Stimulated activated CD4-positive, alpha-beta T cell treated with anti-CD3 and anti-CD28 coated beads, Interleukin-1b, Interleukin-23, amount 100 ng/mL, for 24 hours (primary cell): ENCODE measurements at regions not wholly inside any gene's neighbourhood (a gene's known extent, or its start where the extent isn't known, plus 50 kb on each side); places are given as distances from the start of the nearest gene placed in this dataset.
"Not testable (repeated sequence)": the region's sequence is repeated elsewhere in the genome, so short reads cannot be mapped to it uniquely, and the experiment has no call there.

Experiments
- DNase-seq, 4 experiments: peaks; one replicate each; pipeline ENCODE4 v3.0.0-alpha.2; 2020; ENCODE audit warnings: low read depth in 4 of 4, low spot score in 1 of 4

DNA sequence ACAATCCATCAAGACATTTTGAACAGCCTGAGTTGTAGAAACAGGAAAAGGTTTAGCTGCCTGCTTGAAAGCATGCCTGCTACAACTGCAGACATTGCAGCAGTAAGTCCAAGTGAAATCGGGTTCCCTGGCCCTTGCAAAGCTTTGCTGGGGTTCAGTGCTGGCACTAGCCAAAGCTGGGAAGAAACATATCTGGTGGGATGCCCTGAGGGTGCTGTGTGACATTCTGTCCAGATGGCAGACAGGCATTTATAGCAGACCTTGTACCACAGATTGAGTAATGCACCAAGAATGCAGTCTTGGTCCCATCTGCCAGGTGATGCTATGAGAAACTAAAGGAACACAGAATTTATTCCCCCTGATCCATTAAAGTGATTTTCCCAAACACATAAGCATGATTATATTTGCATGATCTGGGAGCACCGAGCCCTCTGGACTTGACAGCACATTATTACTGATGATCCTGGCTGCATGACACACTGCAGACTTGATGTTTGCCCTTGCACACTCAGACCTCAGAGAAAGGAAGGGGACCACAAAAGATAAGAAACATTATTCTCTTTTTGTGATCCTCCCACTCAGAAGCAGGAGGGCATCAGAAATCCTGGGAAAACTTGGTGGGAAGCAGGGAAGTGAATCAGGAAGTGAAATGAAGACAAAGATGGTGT, 223.7 kb upstream of the FAM78B start:
- no peak for DNase-seq

DNA sequence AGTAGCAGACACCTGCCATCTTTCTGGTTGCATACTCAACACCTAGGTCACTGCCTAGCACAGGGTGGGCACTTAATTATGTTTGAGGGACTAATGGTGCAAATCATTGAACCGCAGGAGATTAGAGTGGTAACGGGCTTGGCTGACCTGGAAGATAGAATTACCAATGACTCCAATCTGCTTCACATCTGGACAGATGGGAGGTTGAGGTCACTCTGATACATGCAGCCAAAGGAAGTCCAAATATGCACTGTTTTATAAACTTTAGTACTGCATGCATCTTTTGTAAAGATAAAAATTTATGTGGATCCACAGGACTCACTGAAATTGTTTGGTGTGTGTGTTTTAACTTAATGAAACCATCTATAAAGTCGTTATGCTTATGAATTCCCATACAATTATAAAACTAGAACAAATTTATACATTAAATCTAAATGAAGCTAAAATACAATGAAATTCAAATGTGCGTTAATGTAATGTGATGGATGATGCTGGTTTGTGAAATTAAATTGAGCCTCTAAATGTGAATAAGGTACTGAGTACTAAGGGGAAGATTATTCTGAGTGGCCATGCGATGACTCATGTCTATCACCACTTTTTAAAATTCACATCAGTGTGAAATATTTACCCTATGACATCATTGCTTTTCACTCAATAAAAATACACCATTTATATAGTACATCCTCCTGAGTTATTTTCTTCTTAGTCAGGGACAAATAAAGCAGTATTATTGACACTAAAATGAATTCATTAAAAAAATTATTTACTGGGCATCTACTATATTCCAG, 224.7 kb upstream of the FAM78B start:
- DNase-seq, result no peak

DNA sequence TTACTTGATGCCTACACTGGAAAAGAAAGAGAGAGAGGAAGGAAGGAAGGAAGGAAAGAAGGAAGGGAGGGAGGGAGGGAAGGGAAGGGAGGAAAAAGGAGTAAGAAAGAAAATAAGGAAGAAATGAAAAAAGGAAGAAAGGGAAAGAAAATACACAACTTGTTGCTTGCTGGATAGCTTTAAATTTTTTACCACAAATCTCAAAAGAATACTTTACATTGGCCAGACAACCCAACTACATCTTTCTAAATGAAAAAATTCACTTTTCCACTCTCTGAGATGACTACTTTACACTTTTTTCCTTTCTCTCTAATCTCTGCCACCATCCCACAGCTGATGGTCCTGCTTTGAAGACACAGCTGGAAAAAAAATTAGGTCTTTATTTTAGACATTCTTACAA, 228.9 kb upstream of the FAM78B start:
- DNase-seq, result no peak

DNA sequence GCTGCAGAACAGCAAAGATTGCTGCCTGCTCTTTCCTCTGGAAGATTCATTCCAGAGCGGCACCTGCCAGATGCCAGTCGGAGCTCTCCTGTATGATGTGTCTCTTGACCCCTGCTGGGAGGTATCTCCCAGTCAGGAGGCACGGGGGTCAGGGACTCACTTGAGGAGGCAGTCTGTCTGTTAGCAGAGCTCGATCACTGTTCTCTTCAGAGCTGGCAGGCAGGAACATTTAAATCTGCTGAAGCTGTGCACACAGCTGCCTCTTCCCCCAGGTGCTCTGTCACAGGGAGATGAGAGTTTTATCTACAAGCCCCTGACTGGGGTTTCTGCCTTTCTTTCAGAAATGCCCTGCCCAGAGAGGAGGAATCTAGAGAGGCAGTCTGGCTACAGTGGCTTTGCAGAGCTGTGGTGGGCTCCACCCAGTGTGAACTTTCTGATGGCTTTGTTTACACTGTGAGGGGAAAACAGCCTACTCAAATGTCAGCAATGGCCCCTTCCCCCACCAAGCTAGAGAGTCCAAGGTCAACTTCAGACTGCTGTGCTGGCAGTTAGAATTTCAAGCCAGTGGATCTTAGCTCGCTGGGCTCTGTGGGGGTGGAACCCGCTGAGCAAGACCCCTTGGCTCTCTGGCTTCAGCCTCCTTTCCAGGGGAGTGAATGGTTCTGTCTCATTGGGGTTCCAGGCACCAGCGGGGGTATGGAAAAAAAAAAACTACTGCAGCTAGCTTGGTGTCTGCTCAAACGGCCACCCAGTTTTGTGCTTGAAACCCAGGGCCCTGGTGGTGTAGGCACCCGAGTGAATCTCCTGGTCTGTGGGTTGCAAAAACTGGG, 242.7 kb upstream of the FAM78B start:
- not testable (repeated sequence) for DNase-seq

DNA sequence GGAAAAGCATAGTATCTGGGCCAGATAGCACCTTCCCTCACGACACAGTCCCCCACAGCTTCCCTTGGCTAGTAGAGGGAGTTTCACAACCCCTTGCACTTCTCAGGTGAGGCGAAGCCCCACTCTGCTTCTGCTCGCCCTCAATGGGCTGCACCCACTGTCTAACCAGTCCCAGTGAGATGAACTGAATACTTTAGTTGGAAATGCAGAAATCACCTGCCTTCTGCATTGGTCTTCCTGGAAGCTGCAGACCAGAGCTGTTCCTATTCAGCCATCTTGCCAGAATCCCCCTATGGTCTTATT, 243.2 kb upstream of the FAM78B start:
- DNase-seq, result no peak

DNA sequence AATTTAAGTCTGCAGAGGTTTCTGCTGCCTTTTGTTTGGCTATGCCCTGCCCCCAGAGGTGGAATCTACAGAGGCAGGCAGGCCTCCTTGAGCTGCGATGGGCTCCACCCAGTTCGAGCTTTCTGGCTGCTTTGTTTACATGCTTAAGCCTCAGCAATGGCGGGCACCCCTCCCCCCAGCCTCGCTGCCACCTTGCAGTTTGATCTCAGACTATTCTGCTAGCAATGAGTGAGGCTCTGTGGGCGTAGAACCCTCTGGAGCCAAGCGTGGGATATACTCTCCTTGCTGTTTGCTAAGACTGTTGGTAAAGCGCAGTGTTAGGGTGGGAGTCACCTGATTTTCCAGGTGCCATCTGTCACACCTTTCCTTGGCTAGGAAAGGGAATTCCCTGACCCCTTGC, 250.0 kb upstream of the FAM78B start:
- not testable (repeated sequence) for DNase-seq

DNA sequence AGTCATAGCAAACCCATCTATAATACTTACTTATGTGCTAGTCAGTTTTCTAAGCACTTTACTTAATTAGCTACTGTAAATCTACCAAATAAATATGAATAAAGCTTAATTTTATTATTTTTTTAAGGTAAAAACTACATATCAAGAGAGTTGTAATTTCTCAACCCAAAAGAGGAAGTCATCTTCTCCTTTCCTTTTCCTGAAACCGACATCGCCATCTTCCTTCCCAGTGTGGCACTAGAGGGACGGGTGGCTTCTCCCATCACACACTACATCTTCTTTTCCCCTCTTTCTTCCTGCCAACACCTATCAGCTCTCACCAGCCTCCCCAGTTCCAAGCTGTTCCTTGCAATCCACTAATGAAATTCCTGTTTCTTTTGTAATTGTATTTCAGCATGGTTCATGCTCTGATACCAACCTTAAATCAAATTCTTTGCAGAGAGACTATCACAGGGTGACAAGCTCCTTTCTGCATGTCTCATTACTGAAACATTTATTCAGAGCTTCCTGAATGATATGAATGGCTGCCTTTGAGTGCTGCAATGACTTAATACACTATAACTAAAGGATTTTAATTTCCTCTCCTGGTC, 251.6 kb upstream of the FAM78B start:
- no peak for DNase-seq

DNA sequence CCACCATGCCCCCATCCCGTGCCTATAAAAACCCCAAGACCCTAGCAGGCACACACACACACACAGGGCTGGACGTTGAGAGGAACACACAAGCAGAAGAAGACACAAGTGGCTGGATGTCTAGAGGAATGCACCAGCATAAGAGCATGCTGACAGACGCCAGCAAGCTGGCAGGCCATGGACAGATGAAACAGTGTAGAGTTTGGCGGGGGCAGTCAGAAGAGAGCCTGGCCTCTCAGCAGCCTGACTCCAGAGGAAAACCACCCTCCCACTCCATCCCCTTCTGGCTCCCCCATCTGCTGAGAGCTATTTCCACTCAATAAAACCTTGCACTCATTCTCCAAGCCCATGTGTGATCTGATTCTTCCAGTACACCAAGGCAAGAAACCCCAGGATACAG, 255.8 kb upstream of the FAM78B start:
- DNase-seq, result not testable (repeated sequence)

DNA sequence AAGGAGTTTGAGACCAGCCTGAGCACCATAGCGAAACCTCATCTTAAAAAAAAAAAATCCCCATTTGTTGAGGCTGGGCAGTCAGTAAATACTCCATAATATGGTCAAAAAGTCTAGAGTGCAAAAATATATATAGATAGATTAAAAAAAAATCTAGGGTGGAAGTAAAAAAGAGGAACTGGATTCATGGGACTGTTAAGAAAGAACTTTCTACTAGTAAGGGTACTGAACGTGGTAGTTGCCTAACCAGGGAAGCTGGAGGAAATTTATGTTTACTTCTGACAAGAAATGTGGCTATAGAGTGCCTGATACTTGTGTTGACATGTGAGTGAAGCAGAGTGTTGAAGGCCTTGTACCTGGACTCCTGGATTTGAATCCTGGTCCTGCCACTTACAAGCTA, 265.9 kb upstream of the FAM78B start:
- DNase-seq, result no peak

DNA sequence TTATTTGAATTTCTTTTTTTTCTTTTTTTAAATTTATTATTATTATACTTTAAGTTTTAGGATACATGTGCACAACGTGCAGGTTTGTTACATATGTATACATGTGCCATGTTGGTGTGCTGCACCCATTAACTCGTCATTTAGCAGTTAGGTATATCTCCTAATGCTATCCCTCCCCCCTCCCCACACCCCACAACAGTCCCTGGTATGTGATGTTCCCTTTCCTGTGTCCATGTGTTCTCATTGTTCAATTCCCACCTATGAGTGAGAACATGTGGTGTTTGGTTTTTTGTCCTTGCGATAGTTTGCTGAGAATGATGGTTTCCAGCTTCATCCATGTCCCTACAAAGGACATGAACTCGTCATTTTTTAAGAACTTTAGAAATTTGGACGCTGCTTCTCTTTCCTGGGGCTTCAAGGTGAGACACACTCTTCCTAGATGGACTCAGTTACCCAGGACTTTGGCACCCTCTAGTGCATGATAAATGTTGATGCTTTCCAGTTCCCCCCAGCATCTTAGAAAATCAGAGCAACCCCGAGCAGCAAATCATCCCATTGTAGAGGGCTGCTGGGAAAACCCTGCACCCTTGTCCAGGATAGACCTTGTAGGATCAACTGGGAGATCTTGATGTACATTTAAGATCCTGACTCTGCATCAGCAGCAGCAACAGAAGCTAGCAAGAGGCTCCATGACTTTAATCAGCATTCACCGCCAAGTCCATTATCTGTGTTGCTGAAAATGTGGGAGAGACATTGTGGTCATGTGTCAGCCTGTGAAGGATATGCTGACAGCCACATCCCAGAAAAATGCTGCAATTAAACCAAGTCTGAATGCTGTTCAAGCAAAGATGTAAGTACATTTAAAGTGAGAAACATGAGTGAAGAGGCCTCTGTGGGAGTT, 266.9 kb upstream of the FAM78B start:
- DNase-seq, result not testable (repeated sequence)

DNA sequence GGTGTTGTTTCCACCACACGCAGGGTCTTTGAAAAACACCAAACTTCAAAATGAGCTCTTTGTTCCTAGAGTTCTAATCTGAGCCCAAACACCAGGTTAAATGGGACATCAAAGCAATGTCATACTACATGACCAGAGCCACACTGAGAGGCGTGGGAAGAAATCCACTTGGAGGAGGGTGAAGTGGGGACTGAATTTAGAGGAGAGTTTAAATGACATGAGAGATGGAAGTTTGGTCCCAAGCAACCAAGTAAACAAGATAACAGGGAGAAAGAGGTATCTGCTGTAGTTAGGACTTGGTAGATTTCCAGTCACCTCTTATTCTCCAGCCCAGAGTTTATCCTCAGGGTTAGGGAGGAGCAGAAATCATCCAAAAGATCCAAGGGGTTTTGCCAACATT, 290.9 kb upstream of the FAM78B start:
- no peak for DNase-seq

DNA sequence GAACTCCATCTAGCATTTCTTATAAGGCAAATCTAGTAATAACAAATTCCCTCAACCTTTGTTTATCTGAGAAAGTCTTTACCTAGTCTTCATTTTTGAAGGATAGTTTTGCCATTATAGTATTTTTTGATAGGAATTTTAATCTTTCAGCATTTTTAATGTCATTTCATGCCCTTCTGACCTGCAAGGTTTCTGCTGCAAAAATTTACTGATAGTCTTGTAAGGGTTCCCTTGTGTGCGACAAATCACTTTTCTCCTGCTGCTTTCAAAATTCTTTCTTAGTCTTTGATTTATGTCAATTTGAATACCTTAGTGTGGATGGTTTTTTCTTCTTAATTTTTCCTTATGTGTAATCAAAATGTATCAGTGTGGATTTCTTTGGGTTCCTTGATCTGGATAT, 297.5 kb upstream of the FAM78B start:
- no peak for DNase-seq

DNA sequence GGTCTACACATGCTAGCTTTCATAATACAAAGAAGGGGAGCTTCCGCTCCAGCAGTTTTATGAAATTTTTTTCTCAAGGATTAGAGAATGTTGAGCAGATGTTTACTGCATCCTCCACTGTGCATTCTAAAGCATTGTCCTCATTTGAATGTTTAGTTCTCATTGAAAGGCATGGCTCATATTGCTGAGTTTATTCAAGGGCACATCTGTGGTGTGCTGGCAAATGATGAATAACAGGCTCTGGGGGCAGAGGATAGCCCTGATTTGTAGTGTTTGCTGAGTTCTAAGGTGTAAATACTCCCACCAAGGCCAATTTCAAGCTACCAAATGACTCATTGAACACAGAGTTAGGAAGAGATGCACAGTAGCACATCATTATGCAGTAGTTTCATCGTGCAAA, 303.2 kb upstream of the FAM78B start:
- no peak for DNase-seq

DNA sequence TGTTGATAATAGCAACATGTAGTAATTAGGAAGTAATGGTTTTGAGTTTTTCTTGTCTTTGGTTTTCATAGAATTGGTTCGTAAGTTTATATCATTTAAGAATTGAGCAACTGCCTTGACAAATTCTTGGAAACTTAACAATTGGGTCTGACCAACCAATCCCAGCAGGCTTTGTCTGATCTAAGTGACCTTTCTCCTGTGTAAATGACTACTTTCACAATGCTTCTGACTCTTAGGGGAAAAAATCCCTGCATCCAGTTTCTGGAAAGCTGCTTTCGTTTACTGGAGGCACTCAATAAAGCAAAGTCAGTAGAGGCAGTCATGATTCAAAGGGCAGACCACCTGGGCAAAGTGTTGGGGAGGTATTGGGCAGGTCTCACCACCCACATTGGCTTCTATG, 303.6 kb upstream of the FAM78B start:
- no peak for DNase-seq

DNA sequence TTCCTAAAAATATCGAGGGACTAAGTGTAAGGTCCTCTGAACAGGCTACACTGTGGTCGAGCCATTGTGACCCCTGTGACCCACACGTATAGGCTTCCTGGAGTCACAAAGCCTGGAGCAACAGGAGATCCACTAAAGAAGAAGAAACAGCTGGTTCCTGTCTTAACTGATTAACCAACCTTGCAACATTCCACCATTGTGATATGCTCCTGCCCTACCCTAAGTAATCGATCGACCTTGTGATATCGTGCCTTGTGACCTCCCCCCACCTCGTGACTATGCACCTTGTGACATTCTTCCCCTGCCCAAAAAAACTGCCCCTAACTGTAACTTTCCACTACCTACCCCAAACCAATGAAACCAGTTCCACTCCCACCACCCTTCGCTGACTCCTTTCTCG, 304.6 kb upstream of the FAM78B start:
- DNase-seq, result no peak

DNA sequence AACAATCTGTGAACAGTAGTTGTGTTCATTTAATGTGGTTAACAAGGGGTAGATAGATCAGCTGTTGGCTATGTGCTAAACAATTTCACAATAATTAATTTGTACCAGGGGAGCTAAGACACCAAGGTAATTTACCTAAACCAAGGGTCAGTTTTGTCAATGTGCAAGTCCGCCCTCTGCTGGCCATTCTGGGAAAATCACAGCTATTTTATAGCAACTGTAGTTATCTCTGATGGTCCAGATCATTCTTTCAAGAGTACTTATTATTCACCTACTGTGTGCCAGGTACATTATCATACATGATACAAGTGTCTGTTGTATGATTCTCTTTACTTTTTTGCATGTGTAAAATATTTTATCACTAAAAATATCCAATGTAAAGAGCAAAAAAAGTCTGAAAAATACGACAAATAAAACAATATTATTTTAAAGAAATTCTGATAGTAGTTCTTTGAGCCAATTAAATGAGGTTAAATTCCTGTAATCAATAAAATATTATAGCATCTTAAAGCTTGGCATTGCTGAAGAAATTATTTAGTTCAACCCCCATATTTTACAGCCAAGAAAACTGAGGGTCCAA, 312.3 kb upstream of the FAM78B start:
- DNase-seq, result peak; percentile 15 to 27 (median 20)

DNA sequence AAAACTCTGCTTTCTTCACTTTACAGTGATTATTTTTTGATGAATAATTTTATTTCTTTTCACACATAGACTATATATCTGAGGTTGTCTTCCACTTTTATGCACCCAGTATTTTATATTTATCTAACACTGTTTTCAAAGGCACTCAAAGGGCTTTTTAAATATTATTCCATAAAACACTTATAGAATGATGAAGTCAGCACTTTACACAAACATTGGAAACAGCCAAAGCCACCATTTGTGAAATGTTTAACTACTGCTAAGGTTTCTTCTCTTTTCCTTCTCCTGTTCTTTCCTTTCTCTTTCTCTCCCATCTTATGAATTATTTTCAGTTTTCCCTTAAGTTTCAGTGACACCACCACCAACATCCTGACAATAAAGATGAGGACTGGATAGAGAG, 317.7 kb upstream of the FAM78B start:
- DNase-seq, result no peak

DNA sequence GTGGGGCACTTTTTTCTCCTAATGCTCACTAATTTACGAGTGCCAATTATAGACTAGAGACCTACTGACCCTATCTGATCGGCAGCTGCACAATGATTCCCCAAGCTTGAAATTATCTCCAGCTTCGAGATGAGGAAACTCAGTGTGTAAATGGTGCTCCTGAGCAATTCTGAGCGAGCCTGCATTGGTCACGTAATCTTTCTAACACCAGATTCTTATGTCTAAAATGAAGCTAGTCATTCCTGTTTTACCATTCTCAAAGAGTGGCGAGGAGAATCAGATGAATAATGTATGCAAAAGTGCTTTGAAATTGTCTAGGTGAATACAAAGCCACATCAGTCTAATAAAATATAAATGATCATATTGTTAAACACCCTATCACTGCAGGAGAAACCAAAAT, 318.1 kb upstream of the FAM78B start:
- DNase-seq, result no peak

DNA sequence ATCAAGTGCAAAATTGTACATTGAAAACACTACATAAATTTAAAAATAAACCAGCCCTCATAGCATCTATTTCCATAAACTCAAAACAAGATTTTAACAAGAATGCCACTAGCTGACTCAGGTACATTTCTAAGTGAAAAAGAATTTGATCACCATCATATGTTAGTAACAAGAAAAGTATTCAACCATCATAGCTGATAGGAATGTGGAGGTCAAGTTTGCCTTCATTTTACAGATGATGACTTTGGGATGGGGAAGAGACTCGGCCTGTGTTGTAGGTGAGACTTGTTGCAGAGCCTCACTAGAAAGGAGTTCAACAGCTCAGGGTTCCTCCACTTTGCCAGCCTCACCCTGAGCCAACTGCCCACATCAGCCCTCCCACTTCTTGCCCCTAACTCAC, 318.8 kb upstream of the FAM78B start:
- DNase-seq, result no peak

DNA sequence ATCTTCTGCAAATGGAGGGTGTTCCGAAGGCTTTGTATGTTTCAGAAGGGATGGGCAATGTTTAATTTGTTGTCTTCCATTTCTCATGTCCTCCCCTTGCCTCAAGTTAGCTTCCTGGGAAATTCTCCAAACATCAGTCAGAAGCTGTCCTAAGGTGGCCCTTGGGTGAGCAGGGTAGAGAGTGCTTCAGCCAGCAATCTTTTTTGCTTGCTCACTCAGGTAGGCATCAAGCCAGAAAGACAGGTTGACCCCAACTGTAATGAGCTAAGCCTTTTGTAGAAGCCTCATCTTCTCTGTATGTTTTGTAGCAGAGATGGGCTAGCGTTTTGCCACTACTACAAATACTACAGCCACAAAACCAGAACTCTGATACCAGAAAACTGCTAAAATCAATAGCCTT, 321.5 kb upstream of the FAM78B start:
- DNase-seq, result no peak

DNA sequence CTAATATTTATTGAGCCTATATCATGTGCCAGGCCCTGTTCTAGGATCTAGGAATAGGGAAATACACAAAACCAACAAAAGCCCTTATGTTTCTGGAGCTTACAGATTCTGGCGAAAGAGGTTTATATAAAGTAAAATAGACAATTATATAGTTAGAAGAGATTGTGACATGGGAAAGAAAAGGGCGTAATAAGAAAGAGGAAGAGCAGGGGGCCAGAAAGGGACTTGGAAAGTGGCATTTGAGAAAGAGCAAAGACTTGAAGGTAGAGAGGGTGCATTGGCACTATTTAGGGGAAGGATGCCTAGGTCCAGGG, 322.5 kb upstream of the FAM78B start:
- DNase-seq, result no peak
